8988T (cell line): ENCODE measurements at regions not wholly inside any gene's neighbourhood (a gene's known extent, or its start where the extent isn't known, plus 50 kb on each side); places are given as distances from the start of the nearest gene placed in this dataset.

ENCODE experiments used
- DNase-seq: peaks from one replicate; pipeline ENCODE4 v3.0.0; 2011

- DNase-seq, result no peak
These were observed 774.0 kb upstream of the RBFOX1 start for GRCh38 chr16:6558661-6559060.

DNA sequence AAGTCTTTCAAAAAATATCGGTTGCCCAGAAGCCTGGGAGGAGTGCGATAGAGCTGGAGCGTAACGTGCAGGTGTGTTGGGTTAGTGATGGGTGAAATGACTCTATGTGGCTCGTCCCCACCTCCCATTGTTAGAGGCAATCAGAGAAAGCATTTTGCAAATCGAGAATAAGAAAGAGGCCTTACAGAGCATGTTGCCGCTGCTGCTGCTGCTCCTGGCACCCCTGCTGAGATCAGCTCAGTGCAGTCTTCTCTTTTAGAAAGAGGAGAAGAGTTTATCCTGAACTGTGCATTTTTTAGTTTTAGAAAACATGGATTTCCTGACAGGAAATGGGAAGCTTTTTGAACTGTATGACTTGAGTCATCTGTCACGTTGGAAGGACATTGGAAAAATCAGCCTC is 774.5 kb upstream of the RBFOX1 start:
- DNase-seq, result no peak

DNA sequence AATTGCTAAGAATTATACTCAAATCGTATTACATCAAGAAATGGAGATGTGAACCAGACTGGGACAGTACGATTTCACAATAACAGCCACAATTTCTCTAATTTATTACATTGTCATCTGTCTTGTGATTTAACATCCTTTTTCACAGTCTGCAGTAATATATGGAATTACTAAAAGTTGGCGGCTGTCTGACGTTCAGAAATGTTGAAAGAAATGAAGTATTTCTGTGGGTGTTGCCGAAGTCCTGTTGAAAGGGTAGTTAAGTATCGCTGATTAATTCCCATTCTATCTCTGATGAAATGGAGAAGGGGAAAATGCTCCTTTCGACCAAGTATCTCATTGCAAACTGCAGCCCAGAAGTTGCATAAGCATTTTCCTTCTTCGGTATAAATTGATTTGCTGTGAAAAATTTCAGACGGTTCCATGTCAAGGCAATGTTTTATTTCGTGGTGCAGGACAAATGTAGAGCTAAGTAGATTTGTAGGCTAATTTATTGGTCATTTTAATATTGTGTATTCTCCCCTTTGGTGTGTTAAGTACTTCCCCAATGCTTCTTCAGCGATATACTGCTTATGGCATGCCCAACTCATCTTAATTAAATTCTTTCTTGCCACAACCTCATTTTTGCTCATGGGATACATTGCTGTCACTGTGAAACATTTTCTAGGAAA is 775.2 kb upstream of the RBFOX1 start:
- DNase-seq, result no peak

- DNase-seq, result no peak
These were observed 783.2 kb upstream of the RBFOX1 start for GRCh38 chr16:6549415-6549814.

DNA sequence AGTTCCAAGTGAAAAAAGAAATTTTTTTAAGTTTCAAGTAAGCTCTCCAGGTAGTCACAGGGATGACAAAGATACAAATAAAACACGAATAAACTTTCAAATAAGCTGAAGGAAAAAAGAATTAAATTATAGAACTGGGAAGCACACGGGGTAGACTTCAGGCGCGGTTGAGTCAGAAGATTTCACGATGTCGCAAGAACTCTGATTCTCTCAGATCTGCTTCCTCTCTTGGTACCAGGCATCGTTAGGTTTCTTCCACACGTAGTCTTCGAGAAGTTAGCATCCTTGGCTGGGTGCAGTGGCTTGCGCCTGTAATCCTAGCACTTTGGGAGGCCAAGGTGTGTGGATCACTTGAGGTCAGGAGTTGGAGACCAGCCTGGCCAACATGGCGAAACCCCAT is 784.1 kb upstream of the RBFOX1 start:
- DNase-seq, result no peak

DNA sequence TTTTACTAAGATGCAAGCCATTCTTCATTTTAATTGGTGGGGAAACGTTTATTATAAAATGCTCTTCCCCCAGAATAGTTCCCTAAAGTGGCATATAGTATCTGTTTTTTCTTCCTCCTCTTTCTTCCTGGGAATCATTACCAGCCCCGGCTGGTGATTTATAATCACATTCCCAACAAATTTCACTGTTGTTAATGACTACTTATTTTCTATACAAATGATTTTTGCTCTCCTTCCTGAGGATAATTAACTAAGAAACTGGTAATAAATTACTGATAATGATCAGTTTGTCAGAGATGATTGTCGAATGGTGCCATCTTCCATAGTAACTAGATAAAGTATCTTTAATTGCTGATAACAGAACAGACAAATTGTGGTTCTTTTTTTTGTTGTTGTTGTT is 785.5 kb upstream of the RBFOX1 start:
- DNase-seq, result no peak

DNA sequence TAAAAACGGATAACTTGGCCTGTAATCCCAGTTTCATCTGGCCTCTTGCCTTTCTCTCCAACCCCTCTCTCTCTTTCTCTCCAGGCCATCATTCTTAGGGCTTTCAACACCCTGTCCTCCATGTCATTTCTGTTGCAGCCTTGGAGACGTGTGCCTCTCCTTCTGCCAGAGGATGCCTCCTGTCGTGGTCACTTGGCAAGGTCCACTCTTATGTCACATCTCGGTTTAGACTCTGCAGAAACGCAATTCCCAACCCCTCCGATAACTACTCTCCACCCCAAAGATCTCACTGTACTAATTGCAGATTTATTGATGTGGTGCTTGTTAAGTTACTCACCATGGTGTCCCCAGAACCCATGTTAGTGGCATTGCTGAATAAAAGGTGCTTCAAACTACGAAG is 787.3 kb upstream of the RBFOX1 start:
- DNase-seq, result no peak

DNA sequence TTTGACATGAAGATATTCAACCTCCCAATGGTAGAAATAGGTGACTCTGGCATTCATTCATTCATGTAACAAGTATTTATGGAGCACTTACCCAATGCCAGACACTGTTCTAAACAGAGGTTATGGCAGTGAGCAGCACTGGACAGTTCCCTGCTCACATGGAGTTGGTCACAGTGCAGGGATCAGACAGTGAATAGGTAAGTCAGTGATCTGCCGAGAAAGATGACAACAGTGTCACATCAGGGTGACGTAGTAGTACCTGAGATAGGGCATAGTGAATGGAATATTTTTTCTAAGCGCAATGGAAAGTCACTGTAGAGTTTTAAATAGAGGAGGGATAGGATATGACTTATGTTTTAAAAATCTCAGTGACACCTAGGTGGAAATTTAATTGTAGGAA is 791.4 kb upstream of the RBFOX1 start:
- DNase-seq, result no peak

DNA sequence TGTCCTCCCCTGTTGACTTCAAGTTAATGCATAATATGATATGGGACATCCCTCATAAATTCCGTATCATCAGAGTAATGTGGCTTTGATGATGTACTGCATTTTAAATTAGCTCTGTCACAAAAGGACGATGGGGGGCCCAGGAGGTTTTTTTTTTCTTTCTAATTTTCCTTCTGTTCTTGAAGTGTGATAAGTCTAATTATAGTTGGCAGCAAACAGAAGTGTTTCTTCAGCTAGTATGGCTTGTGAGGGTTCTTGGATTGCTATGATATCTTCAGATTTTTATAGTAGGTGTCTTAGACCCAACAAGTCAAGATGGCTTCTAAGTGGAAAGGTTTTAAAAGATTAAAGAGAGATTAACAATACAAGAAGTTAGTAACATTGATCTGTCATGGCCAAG is 796.2 kb upstream of the RBFOX1 start:
- no peak for DNase-seq

DNA sequence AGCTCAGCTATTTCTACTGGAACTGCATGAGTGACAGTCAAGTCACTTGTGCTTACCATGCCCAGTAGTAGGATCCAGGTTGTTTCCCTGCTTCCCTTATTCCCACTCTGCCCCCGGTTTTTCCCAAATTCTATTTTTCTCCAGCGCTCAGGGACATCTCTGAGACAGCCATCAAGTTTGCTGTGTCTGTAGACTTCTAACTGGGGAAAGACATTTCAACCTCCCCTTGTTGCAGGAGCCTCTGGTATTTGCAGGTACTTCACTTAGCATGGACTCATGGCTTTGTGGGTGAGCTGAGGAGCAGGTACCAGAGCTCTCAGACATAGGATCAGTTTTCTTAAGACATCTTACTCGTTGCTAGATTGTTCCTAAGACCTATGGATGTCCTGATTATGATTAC is 801.6 kb upstream of the RBFOX1 start:
- no peak for DNase-seq

GRCh38 chr16:6528217-6528616 is 804.4 kb upstream of the RBFOX1 start:
- DNase-seq, result no peak

GRCh38 chr16:6527646-6528045 is 805.0 kb upstream of the RBFOX1 start:
- no peak for DNase-seq

DNA sequence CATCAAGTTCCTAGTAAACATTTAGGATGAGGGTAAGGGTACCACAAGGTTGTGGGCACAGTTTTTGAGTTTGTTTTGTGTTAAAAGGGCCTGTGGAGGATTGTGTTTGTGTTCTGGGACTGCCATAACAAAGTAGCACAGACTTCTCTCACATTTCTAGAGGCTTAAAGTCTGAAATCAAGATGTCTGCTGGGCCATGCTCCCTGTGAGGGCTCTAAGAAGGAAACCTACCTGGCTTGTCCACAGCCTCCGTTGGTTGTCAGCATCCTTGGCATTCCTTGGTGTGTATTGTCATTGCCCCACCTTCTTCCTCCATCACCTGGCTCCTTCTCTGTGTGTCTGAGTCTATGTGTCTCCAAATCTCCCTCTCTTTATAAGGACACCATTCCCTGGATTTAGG is 808.1 kb upstream of the RBFOX1 start:
- DNase-seq, result no peak

DNA sequence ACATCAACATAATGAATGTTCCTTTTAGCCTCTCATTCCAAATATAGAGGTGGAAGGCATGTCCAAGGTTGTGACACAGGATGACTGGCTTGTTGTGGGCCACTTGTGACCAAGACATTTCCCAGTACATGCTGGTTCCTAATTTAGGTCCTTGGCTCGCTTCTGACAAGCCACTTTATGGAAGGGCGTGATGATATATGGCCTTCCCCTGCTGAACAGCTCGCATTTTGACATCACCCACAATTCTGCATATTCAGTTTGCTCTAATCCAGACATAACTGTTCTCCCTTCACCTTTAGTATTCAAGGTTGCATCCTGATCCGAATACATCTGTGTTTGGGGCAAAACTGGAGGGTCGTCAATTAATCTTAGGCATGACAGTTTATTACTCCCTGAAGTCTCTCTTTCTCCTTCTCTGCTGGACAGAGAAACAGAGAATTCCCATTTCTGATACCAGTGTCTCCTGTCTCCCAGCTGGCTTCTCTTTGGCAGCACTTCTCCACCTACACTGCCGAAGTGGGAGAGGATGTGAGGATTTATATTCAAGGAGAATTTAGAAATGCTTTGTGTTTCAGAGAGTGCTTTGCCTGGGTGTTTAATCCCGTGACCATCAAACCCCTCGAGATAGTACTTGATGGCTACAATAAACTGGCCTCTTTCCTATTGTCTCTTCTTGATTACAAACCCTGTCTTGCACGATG is 815.5 kb upstream of the RBFOX1 start:
- no peak for DNase-seq

- no peak for DNase-seq
These were observed 820.1 kb upstream of the RBFOX1 start for GRCh38 chr16:6512512-6512911.

DNA sequence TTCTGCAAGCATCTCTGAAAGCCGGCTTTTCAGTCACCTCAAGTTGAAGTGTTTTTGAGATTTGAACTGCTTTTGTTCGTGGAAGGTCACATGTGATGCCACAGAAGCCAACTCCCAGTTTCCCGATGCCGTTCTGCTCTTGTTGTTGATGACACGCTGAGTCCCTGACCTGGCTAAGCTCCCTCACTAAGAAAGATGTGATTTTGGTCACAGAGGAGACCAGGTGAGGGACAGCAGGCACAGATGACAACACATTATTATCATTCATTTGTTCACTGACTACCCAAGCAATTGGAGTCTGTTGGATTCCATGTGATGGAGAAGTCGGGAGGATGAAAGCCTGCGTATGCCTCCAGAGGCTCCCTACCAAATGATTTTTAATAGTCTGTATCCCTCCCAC is 822.4 kb upstream of the RBFOX1 start:
- DNase-seq, result no peak

DNA sequence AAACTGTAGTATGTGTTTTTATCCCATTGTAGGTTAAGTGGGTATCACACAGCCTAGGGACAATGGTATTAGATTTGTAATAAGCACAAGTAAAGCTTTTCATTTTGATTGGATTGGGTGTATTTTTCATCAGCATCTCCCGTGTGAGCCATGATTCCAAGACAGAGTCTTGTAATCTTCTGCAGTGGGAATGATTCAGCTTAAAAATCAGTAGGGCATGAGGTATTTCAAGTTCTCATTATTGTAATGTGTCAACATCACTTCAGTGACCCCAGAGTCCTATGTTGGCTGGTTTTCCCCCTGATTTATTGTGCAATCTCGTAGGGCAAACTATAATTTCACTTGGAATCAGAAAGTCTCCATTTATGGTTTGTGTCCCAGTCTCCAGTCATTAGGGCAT is 833.2 kb upstream of the RBFOX1 start:
- DNase-seq, result no peak

GRCh38 chr16:6498858-6499257 is 833.8 kb upstream of the RBFOX1 start:
- DNase-seq, result no peak

DNA sequence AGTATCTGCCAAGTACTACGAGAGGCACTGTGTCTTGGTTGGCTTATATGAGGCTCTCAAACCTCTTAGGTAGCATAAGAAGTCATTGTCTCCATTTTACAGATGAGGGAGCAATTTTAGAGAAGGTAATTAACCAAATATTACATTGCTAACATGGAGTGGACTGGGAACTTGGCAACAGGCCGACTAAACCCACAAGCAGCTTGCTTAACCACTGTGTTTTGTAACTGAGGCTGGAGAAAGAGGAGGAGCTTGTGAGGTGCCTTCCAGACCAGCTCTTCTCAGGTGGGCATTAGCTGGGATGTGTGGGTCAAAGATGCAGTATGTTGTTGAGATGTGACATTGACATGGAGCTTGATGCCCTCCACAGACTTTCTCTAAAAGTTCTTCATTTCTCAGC is 835.6 kb upstream of the RBFOX1 start:
- no peak for DNase-seq

- DNase-seq, result no peak
These were observed 837.0 kb upstream of the RBFOX1 start for GRCh38 chr16:6495486-6496210.

DNA sequence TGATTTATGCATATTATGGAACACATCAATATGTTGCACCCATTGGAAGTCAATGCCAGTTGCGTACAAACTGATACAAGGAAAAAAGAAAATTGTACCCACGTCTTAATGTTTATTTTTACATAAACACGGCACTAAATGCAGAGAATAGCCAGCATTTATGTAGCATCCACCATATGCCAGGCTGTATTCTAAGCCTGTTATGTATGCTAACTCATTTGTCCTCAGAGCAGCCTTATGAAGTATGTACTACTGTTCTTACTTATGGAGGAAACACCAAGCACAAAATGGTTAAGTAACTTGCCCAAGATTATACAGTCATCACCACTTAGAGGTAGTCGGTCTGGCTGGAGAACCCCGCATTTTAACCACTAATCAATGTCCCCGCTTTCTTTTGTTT is 837.9 kb upstream of the RBFOX1 start:
- no peak for DNase-seq

DNA sequence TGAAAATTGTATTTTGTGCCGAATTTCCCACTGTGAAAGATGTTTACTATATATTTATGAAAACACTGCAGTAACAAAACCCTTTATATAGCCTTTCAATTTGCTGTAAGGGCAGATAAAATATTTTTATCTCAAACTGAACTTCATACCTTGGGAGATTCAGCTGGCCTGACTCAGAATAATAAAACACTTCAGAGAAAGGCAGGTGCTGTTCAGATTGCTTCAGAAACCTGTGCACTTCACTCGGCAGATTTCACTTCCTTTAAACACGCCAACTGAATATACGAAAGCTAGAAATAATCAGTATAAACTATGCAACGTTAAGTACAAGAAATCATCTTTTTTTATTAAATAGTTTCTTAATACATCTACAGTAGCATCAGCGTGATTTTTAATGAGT is 839.1 kb upstream of the RBFOX1 start:
- no peak for DNase-seq

DNA sequence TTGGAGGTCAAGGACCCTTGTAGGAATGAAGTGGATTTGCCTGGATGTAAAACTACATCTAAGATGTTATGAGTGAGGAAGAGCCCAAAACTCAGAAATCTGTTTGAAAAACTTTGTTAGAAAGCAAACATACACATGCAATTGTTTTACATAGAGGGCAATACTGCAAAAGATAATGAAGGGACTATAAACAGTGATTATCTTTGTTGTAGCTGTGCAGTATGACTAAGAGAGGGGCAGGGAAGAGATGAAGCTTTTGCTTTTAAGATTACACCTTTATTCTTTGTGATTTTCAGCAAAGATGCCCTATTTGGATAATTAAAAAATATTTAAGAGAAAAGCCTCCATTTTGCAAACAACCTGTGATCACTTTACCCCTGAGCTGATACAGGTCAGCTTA is 839.9 kb upstream of the RBFOX1 start:
- no peak for DNase-seq

DNA sequence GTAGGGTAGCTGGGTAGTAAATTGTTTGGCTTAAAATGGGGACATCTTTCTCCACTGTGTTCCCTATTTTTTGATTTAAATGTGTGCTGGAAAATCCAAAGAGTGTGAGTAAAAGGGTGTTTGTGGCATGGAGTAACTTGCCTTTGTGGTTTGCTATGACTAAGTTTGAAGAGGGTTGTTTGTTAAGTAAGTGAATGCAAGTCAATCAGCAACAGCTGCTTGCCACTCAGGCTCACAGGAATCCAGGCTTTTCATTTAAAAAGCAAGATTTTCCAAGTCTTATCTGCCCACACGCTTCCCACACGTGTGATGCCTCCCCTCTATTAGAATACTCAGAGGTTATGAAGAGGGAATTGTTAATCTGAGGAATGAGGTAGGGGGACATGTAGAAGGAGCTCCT is 847.7 kb upstream of the RBFOX1 start:
- DNase-seq, result no peak
